Natural killer cell (primary cell): ENCODE measurements at regions not wholly inside any gene's neighbourhood (a gene's known extent, or its start where the extent isn't known, plus 50 kb on each side); places are given as distances from the start of the nearest gene placed in this dataset.

Experiments used
- ATAC-seq, 3 donors: fragments of 150-1000 bp in 2 of 3; fragments of 200-7000 bp in 1 of 3; cut with Tn5 transposase; 1 replicate in 1 of 3; 2 replicates in 2 of 3; pipeline ENCODE4 v1.10.0; 2021; ENCODE audit warnings: mild to moderate bottlenecking in 2 of 3, moderate library complexity in 2 of 3
- DNase-seq, 2 donors: peaks; one replicate each; pipeline versions ENCODE4 v3.0.0 to v3.0.0-alpha.2; 2013 to 2021; ENCODE audit warnings: mixed read lengths in 1 of 2
- H3K27ac ChIP-seq: one replicate; pipeline ENCODE4 v1.5.1; 2013; ENCODE audit warnings: mild to moderate bottlenecking, low read length
- H3K27me3 ChIP-seq: one replicate; pipeline ENCODE4 v1.6.1; 2013; ENCODE audit warnings: low read length; ENCODE audit not compliant: control insufficient read depth, insufficient read depth
- H3K36me3 ChIP-seq: one replicate; pipeline ENCODE4 v1.6.1; 2013; ENCODE audit warnings: low read length; ENCODE audit not compliant: control insufficient read depth, insufficient read depth
- H3K4me1 ChIP-seq: one replicate; pipeline ENCODE4 v1.6.1; 2013; ENCODE audit warnings: low read length; ENCODE audit not compliant: control insufficient read depth, insufficient read depth
- H3K4me3 ChIP-seq: one replicate; pipeline ENCODE4 v1.5.1; 2013; ENCODE audit warnings: low read length
- H3K9me3 ChIP-seq: one replicate; pipeline ENCODE4 v1.6.1; 2013; ENCODE audit warnings: low read length; ENCODE audit not compliant: control insufficient read depth, insufficient read depth
- H3K27ac Mint-ChIP-seq, 2 donors: one replicate each; pipeline ENCODE4 v1.8.0; 2022; ENCODE audit warnings: mild to moderate bottlenecking in 2 of 2, mixed read lengths in 2 of 2, moderate library complexity in 1 of 2
- H3K27me3 Mint-ChIP-seq, 2 donors: one replicate each; pipeline ENCODE4 v1.8.0; 2022; ENCODE audit warnings: low read depth in 2 of 2, mixed read lengths in 2 of 2
- H3K36me3 Mint-ChIP-seq: one replicate; pipeline ENCODE4 v1.8.0; 2022; ENCODE audit warnings: mixed read lengths
- H3K4me1 Mint-ChIP-seq, 2 donors: one replicate each; pipeline ENCODE4 v1.8.0; 2022; ENCODE audit warnings: mixed read lengths in 2 of 2
- H3K4me3 Mint-ChIP-seq: one replicate; pipeline ENCODE4 v1.8.0; 2022; ENCODE audit warnings: mild to moderate bottlenecking, moderate library complexity, mixed read lengths
- H3K9me3 Mint-ChIP-seq, 2 donors: one replicate each; pipeline ENCODE4 v1.8.0; 2022; ENCODE audit warnings: mixed read lengths in 2 of 2
- CTCF ChIP-seq: fragments of 200-600 bp; IDR thresholded peaks from one replicate; pipeline ENCODE4 v1.8.0; 2022; ENCODE audit warnings: antibody characterized with exemption
- WGBS: methylation state at CpG from one replicate; pipeline ENCODE4 v1.1.7; 2013; ENCODE audit warnings: missing lambda C conversion rate; ENCODE audit not compliant: insufficient coverage; 5-methylcytosine and 5-hydroxymethylcytosine counted together
- intact Hi-C: fragments of 100-400 bp; cut with micrococcal nuclease; formaldehyde crosslinking; loops from one replicate; pipeline ENCODE4 v1.14.2; 2022

GRCh38 chr14:22481546-22481945 is 107.5 kb downstream of the DAD1 start:
- H3K27ac Mint-ChIP-seq: peak overlapping the region; percentile 80 to 89
- Histone ChIP-seq H3K36me3 (no peaks in the 10 kb centered on the region), H3K4me1 (peaks cover 74% of the 10 kb centered on the region), H3K27ac (peak overlapping the region; percentile 74), H3K9me3 (no peaks in the 10 kb centered on the region), H3K27me3 (no peaks in the 10 kb centered on the region), H3K4me3 (no peak overlapping the region)
- peak overlapping the region; percentile 87 for H3K4me3 Mint-ChIP-seq
- no peaks in the 10 kb centered on the region for H3K9me3 Mint-ChIP-seq
- H3K36me3 Mint-ChIP-seq: peaks cover 15% of the 10 kb centered on the region
- intact Hi-C loops: loop anchor here (5.0 kb wide), 1 partner anchor 34 kb away; no protein-coding TSS in a partner anchor
- 35% methylated on average over 4 of the region's 4 CpGs for WGBS
- DNase-seq (no peak), ATAC-seq (no peak)
- no peaks in the 10 kb centered on the region for H3K27me3 Mint-ChIP-seq
- no peak for TF ChIP-seq CTCF
- peaks cover 97% of the 10 kb centered on the region in 2 donors for H3K4me1 Mint-ChIP-seq

- ATAC-seq (no peak), DNase-seq (no peak)
- Histone ChIP-seq H3K27me3 (no peaks in the 10 kb centered on the region), H3K9me3 (no peaks in the 10 kb centered on the region), H3K36me3 (no peaks in the 10 kb centered on the region), H3K4me1 (peaks cover 72% of the 10 kb centered on the region), H3K4me3 (no peak overlapping the region), H3K27ac (peak overlapping the region; percentile 74)
- Mint-ChIP-seq H3K36me3 (peaks cover 15% of the 10 kb centered on the region), H3K9me3 (no peaks in the 10 kb centered on the region), H3K4me3 (peak overlapping the region; percentile 87), H3K27ac (peak overlapping the region; percentile 80 to 89), H3K27me3 (no peaks in the 10 kb centered on the region), H3K4me1 (peaks cover 97 to 98% of the 10 kb centered on the region in 2 donors)
- no peak for TF ChIP-seq CTCF
- intact Hi-C loops: loop anchor here (5.0 to 10.0 kb wide), 2 partner anchors 33 to 375 kb away; no protein-coding TSS in a partner anchor
- WGBS: 27% methylated on average over 3 of the region's 3 CpGs
Measured at GRCh38 chr14:22479776-22480464, 109.1 kb downstream of the DAD1 start.

GRCh38 chr14:22479132-22479531 is 109.9 kb downstream of the DAD1 start:
- Mint-ChIP-seq H3K4me1 (peaks cover 97 to 98% of the 10 kb centered on the region in 2 donors), H3K4me3 (peak overlapping the region; percentile 87), H3K27ac (peak overlapping the region; percentile 80 to 89), H3K9me3 (no peaks in the 10 kb centered on the region), H3K27me3 (no peaks in the 10 kb centered on the region), H3K36me3 (peaks cover 15% of the 10 kb centered on the region)
- Histone ChIP-seq H3K4me3 (no peak overlapping the region), H3K27me3 (no peaks in the 10 kb centered on the region), H3K36me3 (no peaks in the 10 kb centered on the region), H3K27ac (peak overlapping the region; percentile 74), H3K4me1 (peaks cover 72% of the 10 kb centered on the region), H3K9me3 (no peaks in the 10 kb centered on the region)
- WGBS: 74% methylated on average over 3 of the region's 6 CpGs
- no peak for ATAC-seq
- no peak for TF ChIP-seq CTCF
- no peak for DNase-seq
- intact Hi-C loops: loop anchor here (10.0 kb wide), 1 partner anchor 376 kb away; no protein-coding TSS in a partner anchor
